ENCODE measurements at regions not wholly inside any gene's neighbourhood (a gene's known extent, or its start where the extent isn't known, plus 50 kb on each side); places are given as distances from the start of the nearest gene placed in this dataset.

DNA sequence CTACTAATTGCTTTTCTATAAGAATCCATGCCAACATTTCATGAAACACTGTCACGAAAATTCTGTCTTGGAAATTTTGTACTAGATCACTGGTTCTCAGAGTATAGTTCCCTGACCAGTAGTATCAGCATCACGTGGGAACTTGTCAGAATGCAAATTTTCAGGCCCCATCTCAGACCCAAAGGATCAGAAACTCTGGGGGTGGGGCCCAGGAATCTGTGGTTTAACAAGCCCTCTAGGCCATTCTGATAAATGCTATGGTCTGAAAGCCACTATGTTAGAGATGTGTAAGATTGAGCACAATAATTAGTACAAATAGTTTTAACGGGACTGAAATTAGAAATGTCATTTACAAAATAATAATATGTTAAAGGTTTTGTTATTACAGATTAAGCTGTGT is 615.7 kb upstream of the ARRDC3 start:
- TF ChIP-seq CTCF (conservative IDR thresholded peaks at IDR 0.05; ENCODE audit: low read length) (no peak), EZH2phosphoT487 (IDR thresholded peaks at IDR 0.05; ENCODE audit: borderline replicate concordance, low read depth, low read length) (no peak)

Measured in OCI-LY7 (cell line).